ENCODE measurements at regions not wholly inside any gene's neighbourhood (a gene's known extent, or its start where the extent isn't known, plus 50 kb on each side); places are given as distances from the start of the nearest gene placed in this dataset.

DNA sequence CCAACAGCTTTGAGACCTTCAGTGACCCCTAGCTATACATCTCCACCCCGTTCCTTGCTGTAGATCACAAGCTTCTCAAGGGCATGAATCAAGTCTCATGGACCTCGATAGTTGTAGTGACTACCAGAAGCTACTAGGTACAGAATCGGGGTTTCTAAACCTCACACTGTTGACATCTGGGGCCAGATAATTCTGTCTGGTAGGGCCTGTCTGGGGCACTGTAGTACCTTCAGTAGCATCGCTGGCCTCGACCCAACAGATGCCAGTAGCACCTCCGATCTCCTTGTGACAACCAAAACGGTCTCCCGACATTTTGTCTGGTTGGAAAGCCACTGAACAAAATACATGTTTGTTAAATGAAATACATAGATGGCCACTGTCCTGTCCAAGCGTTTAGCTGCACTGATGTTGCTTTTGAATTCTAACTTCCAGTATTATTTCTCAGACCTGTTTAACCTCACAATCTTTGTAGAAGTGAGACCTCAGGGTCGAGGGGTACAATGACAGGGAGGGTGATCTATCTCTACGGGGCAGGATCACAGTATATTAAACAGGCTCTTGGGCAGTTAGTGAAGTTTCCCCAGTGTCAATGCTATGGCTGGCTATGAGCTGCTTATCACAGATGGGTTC lies 262.5 kb upstream of the IGF1R start:
- Histone ChIP-seq H3K4me3 (ENCODE audit: low read length) (no peak overlapping the region), H3K4me1 (ENCODE audit: insufficient read depth, low read length) (no peaks in the 10 kb centered on the region), H3K27me3 (ENCODE audit: insufficient read depth, low read length) (peaks cover 2% of the 10 kb centered on the region), H3K36me3 (ENCODE audit: insufficient read depth, low read length) (no peaks in the 10 kb centered on the region), H3K9me3 (ENCODE audit: low read length) (no peaks in the 10 kb centered on the region), H2AFZ (ENCODE audit: low read depth, low read length) (no peak overlapping the region)

DNA sequence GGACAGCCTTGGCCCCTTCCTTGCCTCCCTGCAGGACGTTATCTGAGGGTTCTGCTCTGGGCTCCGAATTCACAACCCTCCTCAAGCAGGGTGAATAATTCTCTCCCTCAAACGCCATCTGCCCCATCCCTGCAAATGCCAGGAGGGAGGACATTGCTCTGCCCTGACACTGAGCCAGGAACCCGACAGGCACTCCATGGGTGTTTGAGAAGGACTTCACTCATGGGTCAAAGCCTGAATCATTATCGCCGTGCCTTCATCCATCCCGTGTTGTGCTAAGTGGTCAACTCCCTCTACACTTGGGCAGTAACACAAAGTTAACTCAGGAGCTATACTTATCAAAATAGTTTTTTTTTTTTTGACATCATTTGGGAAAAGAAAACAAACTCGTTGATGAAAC lies 261.8 kb upstream of the IGF1R start:
- no peaks in the 10 kb centered on the region for H3K9me3 ChIP-seq (ENCODE audit: low read length)
- no peaks in the 10 kb centered on the region for H3K4me1 ChIP-seq (ENCODE audit: insufficient read depth, low read length)
- no peak overlapping the region for H2AFZ ChIP-seq (ENCODE audit: low read depth, low read length)
- peaks cover 2% of the 10 kb centered on the region for H3K27me3 ChIP-seq (ENCODE audit: insufficient read depth, low read length)
- no peaks in the 10 kb centered on the region for H3K36me3 ChIP-seq (ENCODE audit: insufficient read depth, low read length)
- H3K4me3 ChIP-seq (ENCODE audit: low read length) = no peak overlapping the region

DNA sequence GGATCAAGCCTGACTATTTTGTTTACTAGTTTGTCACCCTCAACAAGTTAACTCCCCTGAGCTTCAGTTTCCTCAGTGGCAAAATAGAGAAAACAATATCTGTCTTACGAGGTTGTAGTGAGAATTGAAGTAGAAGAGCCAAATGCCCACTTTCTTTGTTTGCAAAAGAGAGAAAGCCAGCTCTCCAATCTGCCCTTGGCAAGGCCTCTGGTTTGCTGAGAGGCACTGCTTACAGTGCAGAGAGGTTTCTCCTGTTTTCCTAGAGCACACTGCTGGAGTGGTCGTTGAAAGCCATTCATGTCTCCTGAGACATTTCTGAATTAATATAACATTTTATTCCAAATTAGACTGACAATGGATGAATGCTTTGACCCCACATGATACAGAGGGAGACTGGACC lies 260.5 kb upstream of the IGF1R start:
- Histone ChIP-seq H3K9me3 (ENCODE audit: low read length) (no peaks in the 10 kb centered on the region), H3K36me3 (ENCODE audit: insufficient read depth, low read length) (no peaks in the 10 kb centered on the region), H2AFZ (ENCODE audit: low read depth, low read length) (no peak overlapping the region), H3K4me3 (ENCODE audit: low read length) (no peak overlapping the region), H3K27me3 (ENCODE audit: insufficient read depth, low read length) (no peaks in the 10 kb centered on the region), H3K4me1 (ENCODE audit: insufficient read depth, low read length) (no peaks in the 10 kb centered on the region)

DNA sequence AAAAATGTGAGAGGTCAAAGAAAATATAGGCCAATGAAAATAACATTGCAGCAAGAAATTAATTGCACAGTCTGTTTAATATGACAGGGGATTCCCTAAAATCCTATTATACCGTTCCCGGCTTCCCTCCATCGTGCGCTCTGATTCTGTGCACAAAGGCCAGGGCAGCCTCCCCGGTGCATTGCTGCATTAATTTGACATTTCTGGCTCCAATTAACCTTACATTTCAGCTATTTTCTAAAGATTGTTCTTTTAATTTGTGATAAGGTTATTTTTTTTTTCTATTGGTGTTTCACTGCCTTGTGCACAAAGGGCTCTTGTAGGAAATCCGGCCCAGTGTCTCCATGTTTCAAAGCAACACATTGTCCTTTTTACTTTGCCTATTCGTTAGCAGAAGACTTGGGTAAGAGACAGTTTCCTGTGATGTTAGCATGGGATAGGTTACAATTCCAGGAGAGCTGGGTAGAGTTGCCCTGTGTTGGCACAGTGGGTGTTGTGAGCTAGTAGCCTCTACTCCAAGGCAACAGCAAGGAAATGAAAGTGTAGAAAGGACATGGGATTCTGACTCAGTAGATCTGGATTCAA lies 257.3 kb upstream of the IGF1R start:
- no peak overlapping the region for H2AFZ ChIP-seq (ENCODE audit: low read depth, low read length)
- no peaks in the 10 kb centered on the region for H3K9me3 ChIP-seq (ENCODE audit: low read length)
- no peaks in the 10 kb centered on the region for H3K4me1 ChIP-seq (ENCODE audit: insufficient read depth, low read length)
- H3K4me3 ChIP-seq (ENCODE audit: low read length) = no peak overlapping the region
- no peaks in the 10 kb centered on the region for H3K36me3 ChIP-seq (ENCODE audit: insufficient read depth, low read length)
- no peaks in the 10 kb centered on the region for H3K27me3 ChIP-seq (ENCODE audit: insufficient read depth, low read length)

DNA sequence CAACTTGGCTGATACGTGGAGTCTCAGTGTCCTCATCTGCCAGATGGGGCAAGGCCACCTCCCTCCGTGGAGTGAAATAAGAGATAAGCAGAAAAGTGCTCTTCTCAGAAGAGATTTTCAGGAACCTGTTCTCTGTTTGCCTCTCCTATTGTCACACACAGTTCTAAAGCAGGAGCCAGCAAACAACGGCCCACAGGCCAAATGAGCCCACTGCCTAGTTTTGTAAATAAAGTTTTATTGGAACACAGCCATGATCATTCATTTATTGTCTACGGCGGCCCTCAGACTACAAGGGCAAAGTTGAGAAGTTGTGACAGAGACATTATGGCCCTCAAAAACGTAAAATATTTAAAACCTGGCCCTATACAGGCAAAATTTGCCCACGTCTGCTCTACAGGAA lies 256.8 kb upstream of the IGF1R start:
- no peaks in the 10 kb centered on the region for H3K4me1 ChIP-seq (ENCODE audit: insufficient read depth, low read length)
- no peaks in the 10 kb centered on the region for H3K36me3 ChIP-seq (ENCODE audit: insufficient read depth, low read length)
- no peaks in the 10 kb centered on the region for H3K9me3 ChIP-seq (ENCODE audit: low read length)
- no peaks in the 10 kb centered on the region for H3K27me3 ChIP-seq (ENCODE audit: insufficient read depth, low read length)
- H3K4me3 ChIP-seq (ENCODE audit: low read length) = no peak overlapping the region
- no peak overlapping the region for H2AFZ ChIP-seq (ENCODE audit: low read depth, low read length)

DNA sequence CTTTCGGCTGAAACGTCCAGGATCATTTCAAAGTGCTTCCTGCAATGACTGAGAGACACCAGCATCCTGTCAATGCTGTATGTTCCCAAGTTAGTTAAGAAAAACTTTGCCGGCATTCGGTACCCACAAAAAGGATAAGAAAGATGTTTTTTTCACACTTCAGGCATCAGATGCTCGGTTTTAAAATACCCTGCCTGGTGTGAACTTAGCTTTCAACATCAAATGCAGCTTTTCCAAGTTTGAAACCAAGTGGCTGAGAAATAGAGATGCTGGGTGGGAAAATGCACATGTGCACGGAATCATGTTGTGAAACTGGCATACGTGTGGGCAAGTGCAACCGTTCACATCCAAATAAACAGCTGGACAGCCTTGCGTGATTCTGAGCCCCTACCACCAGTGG lies 254.9 kb upstream of the IGF1R start:
- no peaks in the 10 kb centered on the region for H3K27me3 ChIP-seq (ENCODE audit: insufficient read depth, low read length)
- H3K9me3 ChIP-seq (ENCODE audit: low read length) = no peaks in the 10 kb centered on the region
- H3K4me1 ChIP-seq (ENCODE audit: insufficient read depth, low read length) = peaks cover 15% of the 10 kb centered on the region
- no peak overlapping the region for H2AFZ ChIP-seq (ENCODE audit: low read depth, low read length)
- no peaks in the 10 kb centered on the region for H3K36me3 ChIP-seq (ENCODE audit: insufficient read depth, low read length)
- H3K4me3 ChIP-seq (ENCODE audit: low read length) = no peak overlapping the region

DNA sequence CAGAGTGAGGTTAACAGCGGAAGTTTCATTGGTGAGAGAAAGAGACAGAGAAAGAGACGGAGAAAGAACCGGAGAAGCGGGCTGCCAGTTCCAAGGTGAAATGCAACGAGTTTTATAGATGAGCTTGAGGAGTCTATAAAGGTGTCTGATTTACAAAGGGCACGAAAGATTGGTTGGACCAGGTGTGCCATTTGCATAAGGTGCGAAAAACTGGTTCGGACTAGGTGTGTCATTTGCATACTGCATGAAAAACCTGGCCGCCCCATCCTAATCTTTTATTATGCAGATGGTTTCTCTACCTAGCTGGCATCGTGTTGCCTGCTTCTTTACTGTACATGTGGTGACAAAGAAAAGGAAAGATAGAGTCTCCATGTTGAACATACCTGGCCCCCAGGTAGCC lies 253.8 kb upstream of the IGF1R start:
- H3K4me1 ChIP-seq (ENCODE audit: insufficient read depth, low read length) = peaks cover 17% of the 10 kb centered on the region
- H3K27me3 ChIP-seq (ENCODE audit: insufficient read depth, low read length) = no peaks in the 10 kb centered on the region
- H3K4me3 ChIP-seq (ENCODE audit: low read length) = no peak overlapping the region
- H2AFZ ChIP-seq (ENCODE audit: low read depth, low read length) = no peak overlapping the region
- H3K9me3 ChIP-seq (ENCODE audit: low read length) = no peaks in the 10 kb centered on the region
- no peaks in the 10 kb centered on the region for H3K36me3 ChIP-seq (ENCODE audit: insufficient read depth, low read length)

DNA sequence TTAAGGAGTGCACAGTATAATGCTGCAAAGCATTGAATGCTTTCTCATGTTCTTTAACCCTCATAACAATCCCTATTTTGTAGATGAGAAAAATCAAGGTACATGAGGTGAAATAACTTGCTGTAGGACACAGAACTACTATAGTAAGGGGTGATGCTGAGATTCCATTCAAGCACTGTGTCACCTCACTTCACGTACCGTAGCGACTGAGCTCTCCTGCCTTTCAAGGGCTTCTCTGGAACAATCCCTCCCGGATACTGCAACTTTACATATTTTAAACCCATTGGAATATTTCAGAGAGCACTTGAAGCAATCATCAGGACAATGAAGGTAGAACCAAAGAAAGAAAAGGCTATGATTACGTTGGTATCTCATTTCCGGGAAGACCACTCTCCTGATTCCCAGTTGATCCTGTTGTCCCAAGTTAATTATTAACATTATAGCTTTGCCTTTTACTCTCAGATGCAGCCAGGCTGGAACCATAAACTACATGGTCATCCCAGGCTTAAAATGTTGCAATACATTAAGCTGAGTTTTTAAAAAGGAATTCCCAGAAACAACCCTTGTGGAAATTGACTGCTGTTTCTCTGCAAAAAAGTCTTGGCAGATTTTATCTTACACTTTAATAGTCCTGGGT lies 252.2 kb upstream of the IGF1R start:
- no peaks in the 10 kb centered on the region for H3K27me3 ChIP-seq (ENCODE audit: insufficient read depth, low read length)
- H3K9me3 ChIP-seq (ENCODE audit: low read length) = no peaks in the 10 kb centered on the region
- H3K4me3 ChIP-seq (ENCODE audit: low read length) = no peak overlapping the region
- H2AFZ ChIP-seq (ENCODE audit: low read depth, low read length) = no peak overlapping the region
- H3K4me1 ChIP-seq (ENCODE audit: insufficient read depth, low read length) = peaks cover 17% of the 10 kb centered on the region
- no peaks in the 10 kb centered on the region for H3K36me3 ChIP-seq (ENCODE audit: insufficient read depth, low read length)

DNA sequence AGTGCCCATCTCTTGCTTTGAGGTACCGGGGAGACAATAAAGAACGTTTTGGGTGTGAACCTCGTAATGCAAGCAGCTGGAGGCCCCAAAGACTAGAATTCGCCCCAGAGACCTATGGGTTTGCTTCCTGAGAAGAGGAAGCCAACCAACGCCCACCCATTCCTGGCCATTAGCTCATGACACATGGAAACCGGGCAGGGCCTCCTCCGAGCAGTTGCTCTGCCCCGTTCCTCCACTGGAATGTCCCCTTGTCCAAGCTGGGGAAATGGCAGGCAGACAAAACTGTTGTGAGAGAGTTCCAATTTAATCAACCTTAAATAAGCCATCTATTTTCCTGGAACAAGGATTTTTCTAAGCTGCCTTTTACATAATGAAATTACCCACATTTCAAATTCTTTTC lies 250.9 kb upstream of the IGF1R start:
- peaks cover 17% of the 10 kb centered on the region for H3K4me1 ChIP-seq (ENCODE audit: insufficient read depth, low read length)
- H3K27me3 ChIP-seq (ENCODE audit: insufficient read depth, low read length) = no peaks in the 10 kb centered on the region
- no peaks in the 10 kb centered on the region for H3K9me3 ChIP-seq (ENCODE audit: low read length)
- H2AFZ ChIP-seq (ENCODE audit: low read depth, low read length) = no peak overlapping the region
- no peaks in the 10 kb centered on the region for H3K36me3 ChIP-seq (ENCODE audit: insufficient read depth, low read length)
- H3K4me3 ChIP-seq (ENCODE audit: low read length) = no peak overlapping the region

DNA sequence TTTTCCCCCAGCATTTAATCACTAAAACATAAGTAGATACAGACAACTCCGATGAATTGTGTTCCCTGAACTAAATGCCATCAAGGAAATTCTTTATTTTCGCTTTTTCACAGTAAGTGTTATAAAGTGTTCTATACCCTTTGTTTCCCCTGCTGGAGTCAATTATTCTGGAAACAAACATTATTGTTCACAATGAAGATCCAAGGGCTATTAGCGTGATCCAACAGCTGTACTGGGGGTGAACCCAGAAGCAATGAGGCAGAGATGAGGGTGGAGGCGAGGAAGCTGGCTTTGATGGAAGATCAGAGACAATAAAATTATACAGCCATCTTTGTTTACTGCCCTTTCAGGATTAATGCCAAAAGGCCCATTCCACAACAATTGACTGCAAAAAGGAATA lies 250.3 kb upstream of the IGF1R start:
- no peaks in the 10 kb centered on the region for H3K27me3 ChIP-seq (ENCODE audit: insufficient read depth, low read length)
- H2AFZ ChIP-seq (ENCODE audit: low read depth, low read length) = no peak overlapping the region
- H3K4me3 ChIP-seq (ENCODE audit: low read length) = no peak overlapping the region
- peaks cover 17% of the 10 kb centered on the region for H3K4me1 ChIP-seq (ENCODE audit: insufficient read depth, low read length)
- no peaks in the 10 kb centered on the region for H3K9me3 ChIP-seq (ENCODE audit: low read length)
- H3K36me3 ChIP-seq (ENCODE audit: insufficient read depth, low read length) = no peaks in the 10 kb centered on the region

DNA sequence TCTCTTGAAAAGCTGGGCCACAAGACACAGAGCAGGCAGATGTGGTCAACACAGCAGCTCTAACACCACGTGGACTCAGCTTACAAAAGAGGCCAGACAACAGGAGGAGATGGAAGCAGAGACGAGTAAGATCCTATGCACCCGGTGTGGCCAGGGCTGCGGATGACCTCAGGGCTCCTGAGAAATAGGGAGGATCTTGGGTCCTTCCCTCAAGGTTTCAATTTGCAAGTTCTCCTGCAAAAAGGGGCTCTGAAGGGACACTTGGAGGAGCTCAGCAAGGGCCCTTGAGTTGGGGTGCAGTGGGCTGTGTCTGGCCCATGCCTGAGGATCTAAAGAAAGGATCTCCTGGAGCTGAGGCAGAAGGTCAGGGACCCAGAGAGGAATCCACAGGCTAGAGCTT lies 249.5 kb upstream of the IGF1R start:
- H3K4me3 ChIP-seq (ENCODE audit: low read length) = no peak overlapping the region
- H3K36me3 ChIP-seq (ENCODE audit: insufficient read depth, low read length) = no peaks in the 10 kb centered on the region
- H3K9me3 ChIP-seq (ENCODE audit: low read length) = no peaks in the 10 kb centered on the region
- no peaks in the 10 kb centered on the region for H3K27me3 ChIP-seq (ENCODE audit: insufficient read depth, low read length)
- no peak overlapping the region for H2AFZ ChIP-seq (ENCODE audit: low read depth, low read length)
- H3K4me1 ChIP-seq (ENCODE audit: insufficient read depth, low read length) = peaks cover 17% of the 10 kb centered on the region

DNA sequence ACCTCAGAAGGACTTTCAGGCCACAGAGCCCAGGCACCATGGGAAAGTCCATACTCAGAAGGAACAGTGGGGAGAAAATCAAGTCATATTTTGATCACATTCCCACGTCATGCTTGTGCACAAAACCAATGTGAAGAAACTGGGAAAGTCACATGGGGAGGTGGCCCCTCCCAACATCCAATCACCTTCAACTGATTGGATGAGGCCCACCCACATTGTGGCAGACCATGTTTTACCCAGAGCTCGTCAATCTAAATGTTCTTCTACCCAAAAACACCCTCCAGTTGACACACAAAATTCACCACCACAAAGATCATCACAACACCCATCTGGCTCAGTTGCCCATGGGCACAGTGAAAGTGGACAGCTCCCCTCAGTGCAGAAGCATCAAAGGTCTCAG lies 248.2 kb upstream of the IGF1R start:
- H3K9me3 ChIP-seq (ENCODE audit: low read length) = no peaks in the 10 kb centered on the region
- no peaks in the 10 kb centered on the region for H3K27me3 ChIP-seq (ENCODE audit: insufficient read depth, low read length)
- no peak overlapping the region for H3K4me3 ChIP-seq (ENCODE audit: low read length)
- no peak overlapping the region for H2AFZ ChIP-seq (ENCODE audit: low read depth, low read length)
- H3K36me3 ChIP-seq (ENCODE audit: insufficient read depth, low read length) = no peaks in the 10 kb centered on the region
- peaks cover 17% of the 10 kb centered on the region for H3K4me1 ChIP-seq (ENCODE audit: insufficient read depth, low read length)

DNA sequence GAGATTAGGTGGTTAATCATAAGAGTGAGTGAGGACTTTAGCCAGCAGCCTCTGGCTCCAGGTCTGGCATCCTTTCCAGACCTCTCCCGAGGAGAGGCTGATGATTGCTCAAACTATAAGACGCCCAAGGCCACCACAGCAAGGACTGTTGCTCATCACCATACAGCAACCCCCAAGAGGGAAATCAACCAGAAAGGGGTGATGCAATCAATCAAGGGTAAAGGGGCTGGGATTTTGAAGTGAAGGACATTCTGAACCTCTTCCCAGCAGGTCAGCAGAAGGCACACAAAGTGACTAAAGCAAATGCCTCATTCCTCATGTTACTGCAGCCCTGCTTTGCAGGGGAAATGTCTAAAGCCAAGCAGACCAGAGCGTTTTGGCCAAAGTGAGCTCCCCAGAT lies 247.3 kb upstream of the IGF1R start:
- no peaks in the 10 kb centered on the region for H3K9me3 ChIP-seq (ENCODE audit: low read length)
- H3K4me1 ChIP-seq (ENCODE audit: insufficient read depth, low read length) = peaks cover 17% of the 10 kb centered on the region
- no peaks in the 10 kb centered on the region for H3K36me3 ChIP-seq (ENCODE audit: insufficient read depth, low read length)
- no peak overlapping the region for H3K4me3 ChIP-seq (ENCODE audit: low read length)
- H2AFZ ChIP-seq (ENCODE audit: low read depth, low read length) = no peak overlapping the region
- no peaks in the 10 kb centered on the region for H3K27me3 ChIP-seq (ENCODE audit: insufficient read depth, low read length)

DNA sequence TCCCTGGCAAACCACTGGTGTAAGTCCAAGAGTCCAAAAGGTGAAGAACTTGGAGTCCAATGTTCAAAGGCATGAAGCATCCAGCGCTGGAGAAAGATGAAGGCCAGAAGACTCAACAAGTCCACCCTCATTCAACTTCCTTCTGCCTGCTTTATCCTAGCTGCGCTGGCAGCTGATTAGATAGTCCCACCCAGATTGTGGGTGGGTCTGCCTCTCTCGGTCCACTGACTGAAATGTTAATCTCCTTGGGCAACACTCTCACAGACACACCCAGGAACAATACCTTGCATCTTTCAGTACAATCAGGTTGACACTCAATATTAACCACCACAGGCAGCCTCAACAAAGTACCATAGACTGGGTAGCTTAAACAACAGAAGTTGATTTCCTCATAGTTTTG lies 245.9 kb upstream of the IGF1R start:
- Histone ChIP-seq H3K4me1 (ENCODE audit: insufficient read depth, low read length) (peaks cover 12% of the 10 kb centered on the region), H3K27me3 (ENCODE audit: insufficient read depth, low read length) (no peaks in the 10 kb centered on the region), H3K9me3 (ENCODE audit: low read length) (no peaks in the 10 kb centered on the region), H3K4me3 (ENCODE audit: low read length) (no peak overlapping the region), H3K36me3 (ENCODE audit: insufficient read depth, low read length) (no peaks in the 10 kb centered on the region), H2AFZ (ENCODE audit: low read depth, low read length) (no peak overlapping the region)
